Immature natural killer cell (primary cell): ENCODE measurements at regions not wholly inside any gene's neighbourhood (a gene's known extent, or its start where the extent isn't known, plus 50 kb on each side); places are given as distances from the start of the nearest gene placed in this dataset.
"Not testable (repeated sequence)": the region's sequence is repeated elsewhere in the genome, so short reads cannot be mapped to it uniquely, and the experiment has no call there.

ENCODE experiments used
- DNase-seq, 3 donors: peaks; one replicate each; pipeline ENCODE4 v3.0.0; 2022; ENCODE audit warnings: mixed read lengths in 1 of 3
- H3K27ac Mint-ChIP-seq, 6 donors: one replicate each; pipeline ENCODE4 v1.8.0; 2020; ENCODE audit warnings: mixed read lengths in 6 of 6, mild to moderate bottlenecking in 5 of 6, inconsistent platforms in 4 of 6, moderate library complexity in 3 of 6
- H3K27me3 Mint-ChIP-seq, 3 donors: one replicate each; pipeline ENCODE4 v1.8.0; 2020 to 2021; ENCODE audit warnings: low read depth in 3 of 3, mild to moderate bottlenecking in 3 of 3, mixed read lengths in 3 of 3, moderate library complexity in 3 of 3, inconsistent platforms in 1 of 3
- H3K36me3 Mint-ChIP-seq, 3 donors: one replicate each; pipeline ENCODE4 v1.8.0; 2020; ENCODE audit warnings: mixed read lengths in 3 of 3, inconsistent platforms in 2 of 3, mild to moderate bottlenecking in 2 of 3
- H3K4me1 Mint-ChIP-seq, 2 donors: one replicate each; pipeline ENCODE4 v1.8.0; 2020; ENCODE audit warnings: inconsistent platforms in 2 of 2, mild to moderate bottlenecking in 2 of 2, mixed read lengths in 2 of 2, moderate library complexity in 1 of 2
- H3K4me3 Mint-ChIP-seq, 5 donors: one replicate each; pipeline ENCODE4 v1.8.0; 2020; ENCODE audit warnings: mild to moderate bottlenecking in 5 of 5, mixed read lengths in 5 of 5, inconsistent platforms in 3 of 5, moderate library complexity in 3 of 5
- H3K9me3 Mint-ChIP-seq, 6 donors: one replicate each; pipeline ENCODE4 v1.8.0; 2020; ENCODE audit warnings: mild to moderate bottlenecking in 6 of 6, mixed read lengths in 6 of 6, inconsistent platforms in 4 of 6, moderate library complexity in 3 of 6

DNA sequence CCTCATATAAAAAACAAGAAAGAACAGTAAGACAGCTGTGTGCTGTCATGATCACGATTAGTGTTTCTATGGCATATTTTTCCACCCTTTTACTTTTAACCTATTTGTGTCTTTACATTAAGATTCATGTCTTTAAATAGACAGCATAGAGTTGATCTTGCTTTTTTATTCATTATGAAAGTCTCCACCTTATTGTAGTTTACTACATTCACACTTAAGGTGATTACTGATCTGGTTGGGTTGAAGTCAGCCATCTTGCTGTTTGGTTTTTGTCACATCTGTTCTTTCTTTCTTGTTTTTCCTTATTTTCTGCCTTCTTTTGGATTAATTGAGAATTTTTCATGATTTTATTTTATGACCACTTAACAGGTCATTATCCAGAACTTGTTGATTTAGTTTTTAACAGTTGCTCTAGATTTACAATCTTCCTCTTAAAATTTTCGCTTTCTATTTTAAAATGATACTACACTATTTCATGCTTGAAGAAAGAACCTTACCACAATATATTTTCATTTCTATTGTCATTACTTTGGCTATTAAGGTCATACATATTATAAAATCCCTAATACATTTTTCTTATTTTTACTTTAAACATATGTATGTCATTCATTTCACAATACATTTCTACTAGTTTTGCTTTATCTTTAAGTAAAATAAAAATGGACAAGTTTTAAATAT lies 292.5 kb downstream of the SH3GL2 start:
- H3K9me3 Mint-ChIP-seq, result peaks cover 0 to 27% (median 9%) of the 10 kb centered on the region in 6 donors
- H3K4me3 Mint-ChIP-seq, result no peak overlapping the region
- no peak for DNase-seq
- no peaks in the 10 kb centered on the region for H3K4me1 Mint-ChIP-seq
- H3K27ac Mint-ChIP-seq, result no peak overlapping the region
- no peaks in the 10 kb centered on the region for H3K27me3 Mint-ChIP-seq
- H3K36me3 Mint-ChIP-seq, result no peaks in the 10 kb centered on the region

DNA sequence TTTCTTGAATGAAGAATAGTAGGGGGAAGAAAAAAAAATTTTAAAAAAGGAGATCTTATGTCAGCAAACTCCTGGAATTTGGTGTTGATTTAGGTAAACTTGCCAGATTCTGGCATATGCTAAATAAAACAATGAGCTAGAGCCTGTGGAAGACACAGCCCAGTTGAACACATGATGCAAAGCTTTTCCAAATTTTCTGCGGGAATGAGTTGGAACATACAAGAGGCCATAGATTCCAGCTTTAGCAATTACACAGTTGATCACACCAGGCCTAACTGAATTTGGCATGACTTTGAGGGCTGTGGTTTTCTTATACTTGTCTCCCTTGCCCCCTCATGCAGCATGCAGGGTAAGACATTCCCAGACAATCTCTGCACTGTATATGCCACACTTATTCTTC lies 297.0 kb downstream of the SH3GL2 start:
- Mint-ChIP-seq H3K27me3 (peaks cover 0 to 5% (median 0%) of the 10 kb centered on the region in 3 donors), H3K4me3 (no peak overlapping the region), H3K4me1 (no peaks in the 10 kb centered on the region), H3K9me3 (peaks cover 0 to 20% (median 8%) of the 10 kb centered on the region in 6 donors), H3K36me3 (no peaks in the 10 kb centered on the region), H3K27ac (no peak overlapping the region)
- DNase-seq, result no peak

- no peak overlapping the region for H3K27ac Mint-ChIP-seq
- no peaks in the 10 kb centered on the region for H3K36me3 Mint-ChIP-seq
- DNase-seq, result no peak
- H3K4me3 Mint-ChIP-seq, result no peak overlapping the region
- H3K9me3 Mint-ChIP-seq, result peaks cover 0 to 20% (median 8%) of the 10 kb centered on the region in 6 donors
- no peaks in the 10 kb centered on the region for H3K4me1 Mint-ChIP-seq
- H3K27me3 Mint-ChIP-seq, result peaks cover 0 to 5% (median 0%) of the 10 kb centered on the region in 3 donors
Observed at GRCh38 chr9:17876687-17877086, 297.8 kb downstream of the SH3GL2 start.

DNA sequence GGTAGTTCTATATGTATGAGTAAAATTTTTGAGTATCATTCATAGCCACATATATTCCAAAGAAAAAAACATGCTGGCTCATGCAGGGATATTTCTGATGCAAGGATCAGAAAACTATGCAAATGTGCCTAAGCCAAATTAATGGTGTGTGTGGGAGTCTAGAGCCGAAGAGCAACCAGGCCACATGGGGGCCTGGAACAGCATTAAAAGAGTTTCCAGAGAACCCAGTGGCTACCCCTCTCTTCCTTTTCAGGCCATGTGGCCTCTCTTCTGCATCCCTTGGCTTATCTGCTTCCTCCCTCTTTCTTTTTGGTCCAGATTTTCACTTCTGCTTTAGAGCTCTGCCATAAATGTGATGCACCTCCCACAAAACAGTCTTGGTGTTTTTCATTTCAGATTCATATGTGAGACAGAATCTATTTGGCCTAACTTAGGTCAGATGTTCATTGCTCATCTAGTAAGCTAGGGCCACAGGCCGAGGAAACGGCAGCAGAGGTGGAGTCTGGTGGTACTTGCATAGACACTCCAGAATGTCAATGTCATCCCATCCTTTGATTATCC lies 300.0 kb downstream of the SH3GL2 start:
- peaks cover 1 to 17% (median 7%) of the 10 kb centered on the region in 6 donors for H3K9me3 Mint-ChIP-seq
- no peaks in the 10 kb centered on the region for H3K4me1 Mint-ChIP-seq
- no peak overlapping the region for H3K4me3 Mint-ChIP-seq
- H3K27me3 Mint-ChIP-seq, result peaks cover 0 to 5% (median 0%) of the 10 kb centered on the region in 3 donors
- H3K27ac Mint-ChIP-seq, result no peak overlapping the region
- no peak for DNase-seq
- no peaks in the 10 kb centered on the region for H3K36me3 Mint-ChIP-seq

- no peak for DNase-seq
- H3K36me3 Mint-ChIP-seq, result no peaks in the 10 kb centered on the region
- no peaks in the 10 kb centered on the region for H3K4me1 Mint-ChIP-seq
- H3K9me3 Mint-ChIP-seq, result peaks cover 1 to 13% (median 3%) of the 10 kb centered on the region in 6 donors
- H3K27me3 Mint-ChIP-seq, result peaks cover 0 to 5% (median 0%) of the 10 kb centered on the region in 3 donors
- no peak overlapping the region for H3K27ac Mint-ChIP-seq
- no peak overlapping the region for H3K4me3 Mint-ChIP-seq
Observed at GRCh38 chr9:17881371-17881770, 302.5 kb downstream of the SH3GL2 start.

GRCh38 chr9:17882688-17883594 lies 304.1 kb downstream of the SH3GL2 start:
- Mint-ChIP-seq H3K27me3 (peaks cover 0 to 5% (median 0%) of the 10 kb centered on the region in 3 donors), H3K9me3 (peaks cover 1 to 8% (median 4%) of the 10 kb centered on the region in 6 donors), H3K4me3 (no peak overlapping the region), H3K4me1 (no peaks in the 10 kb centered on the region), H3K36me3 (no peaks in the 10 kb centered on the region), H3K27ac (no peak overlapping the region)
- DNase-seq, result no peak

DNA sequence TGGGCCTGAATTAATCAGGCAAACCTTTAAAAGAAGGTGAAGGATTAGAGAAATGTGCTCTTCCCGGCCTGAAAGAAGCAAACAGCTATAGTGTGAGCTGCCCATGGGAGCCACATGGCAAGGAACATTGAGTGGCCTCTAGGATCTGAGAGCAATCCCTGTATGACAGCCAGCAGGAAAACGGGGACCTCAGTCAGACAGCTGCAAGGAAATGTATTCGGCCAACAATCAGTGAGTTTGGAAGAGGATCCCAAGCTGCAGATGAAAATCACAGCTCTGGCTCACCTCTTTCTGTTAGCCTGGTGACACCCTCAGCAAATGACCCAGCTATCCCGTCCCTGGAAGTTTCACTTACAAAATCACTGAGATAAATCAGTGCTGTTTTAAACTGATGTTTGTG lies 309.2 kb downstream of the SH3GL2 start:
- H3K27ac Mint-ChIP-seq, result no peak overlapping the region
- no peak overlapping the region for H3K4me3 Mint-ChIP-seq
- no peaks in the 10 kb centered on the region for H3K4me1 Mint-ChIP-seq
- no peaks in the 10 kb centered on the region for H3K36me3 Mint-ChIP-seq
- H3K27me3 Mint-ChIP-seq, result no peaks in the 10 kb centered on the region
- H3K9me3 Mint-ChIP-seq, result peaks cover 1 to 33% (median 8%) of the 10 kb centered on the region in 6 donors
- DNase-seq, result no peak

- H3K4me1 Mint-ChIP-seq, H3K27me3 Mint-ChIP-seq, H3K27ac Mint-ChIP-seq, H3K36me3 Mint-ChIP-seq, DNase-seq, H3K4me3 Mint-ChIP-seq: not testable (repeated sequence)
- peaks cover 1 to 33% (median 8%) of the 10 kb centered on the region in 6 donors for H3K9me3 Mint-ChIP-seq
Observed at GRCh38 chr9:17888964-17889363, 310.1 kb downstream of the SH3GL2 start.

- H3K27ac Mint-ChIP-seq, result no peak overlapping the region
- no peaks in the 10 kb centered on the region for H3K27me3 Mint-ChIP-seq
- no peaks in the 10 kb centered on the region for H3K36me3 Mint-ChIP-seq
- H3K4me1 Mint-ChIP-seq, result no peaks in the 10 kb centered on the region
- no peak overlapping the region for H3K4me3 Mint-ChIP-seq
- H3K9me3 Mint-ChIP-seq, result peaks cover 0 to 24% (median 2%) of the 10 kb centered on the region in 6 donors
- no peak for DNase-seq
Observed at GRCh38 chr9:17894501-17895160, 315.8 kb downstream of the SH3GL2 start.

DNA sequence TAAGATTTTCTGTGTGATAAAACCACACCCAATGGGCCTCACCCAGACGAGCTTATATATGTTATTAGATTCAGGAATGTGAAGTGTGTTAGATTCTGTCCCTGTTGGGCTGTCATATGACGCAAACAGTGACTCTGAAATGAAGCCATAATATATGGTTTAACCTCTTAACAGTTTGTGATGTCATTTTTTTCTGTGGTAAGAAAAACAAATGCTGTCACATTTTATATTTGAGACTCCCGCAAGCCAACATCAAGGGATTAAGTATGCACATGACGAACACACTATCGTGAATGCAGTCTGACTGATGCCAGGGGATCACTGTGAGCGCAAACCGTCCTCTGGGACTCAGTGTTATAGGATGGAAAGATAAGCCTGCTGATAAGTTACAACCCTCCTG lies 321.7 kb downstream of the SH3GL2 start:
- Mint-ChIP-seq H3K36me3 (no peaks in the 10 kb centered on the region), H3K27me3 (peaks cover 0 to 3% (median 3%) of the 10 kb centered on the region in 3 donors), H3K4me3 (no peak overlapping the region), H3K4me1 (no peaks in the 10 kb centered on the region), H3K27ac (no peak overlapping the region), H3K9me3 (peaks cover 0 to 24% (median 5%) of the 10 kb centered on the region in 6 donors)
- no peak for DNase-seq

- H3K9me3 Mint-ChIP-seq, result peaks cover 0 to 22% (median 5%) of the 10 kb centered on the region in 6 donors
Observed at GRCh38 chr9:17905366-17905765, 326.5 kb downstream of the SH3GL2 start.

DNA sequence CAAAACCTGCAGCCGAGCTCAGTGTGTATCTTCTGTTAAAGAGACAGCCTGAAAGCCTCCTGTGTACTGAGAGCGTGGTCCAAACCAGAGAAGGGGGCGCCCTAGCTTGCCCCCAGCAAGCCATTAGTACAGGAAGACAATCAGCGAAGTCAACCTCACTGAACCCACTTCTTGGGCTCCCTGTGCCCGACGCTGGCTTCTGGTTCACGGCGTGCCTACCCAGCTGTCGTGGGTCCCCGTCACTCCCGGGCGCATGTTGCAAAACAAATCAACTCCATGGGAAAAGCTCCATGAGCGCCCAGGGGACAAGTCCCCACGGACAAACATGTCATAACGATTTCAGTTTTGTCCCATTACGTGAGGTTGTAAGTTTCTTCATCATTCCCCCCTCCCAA lies 326.9 kb downstream of the SH3GL2 start:
- Mint-ChIP-seq H3K4me3 (no peak overlapping the region), H3K9me3 (peaks cover 0 to 22% (median 4%) of the 10 kb centered on the region in 6 donors), H3K27me3 (peaks cover 0 to 5% (median 3%) of the 10 kb centered on the region in 3 donors), H3K27ac (no peak overlapping the region), H3K4me1 (no peaks in the 10 kb centered on the region), H3K36me3 (peaks cover 0 to 4% (median 0%) of the 10 kb centered on the region in 3 donors)
- no peak for DNase-seq

More at GRCh38 chr9:17905366-17905765, 326.5 kb downstream of the SH3GL2 start:
- H3K27ac Mint-ChIP-seq, result no peak overlapping the region
- DNase-seq, result no peak
- peaks cover 0 to 5% (median 3%) of the 10 kb centered on the region in 3 donors for H3K27me3 Mint-ChIP-seq
- H3K4me1 Mint-ChIP-seq, result no peaks in the 10 kb centered on the region
- peaks cover 0 to 4% (median 0%) of the 10 kb centered on the region in 3 donors for H3K36me3 Mint-ChIP-seq
- H3K4me3 Mint-ChIP-seq, result no peak overlapping the region

DNA sequence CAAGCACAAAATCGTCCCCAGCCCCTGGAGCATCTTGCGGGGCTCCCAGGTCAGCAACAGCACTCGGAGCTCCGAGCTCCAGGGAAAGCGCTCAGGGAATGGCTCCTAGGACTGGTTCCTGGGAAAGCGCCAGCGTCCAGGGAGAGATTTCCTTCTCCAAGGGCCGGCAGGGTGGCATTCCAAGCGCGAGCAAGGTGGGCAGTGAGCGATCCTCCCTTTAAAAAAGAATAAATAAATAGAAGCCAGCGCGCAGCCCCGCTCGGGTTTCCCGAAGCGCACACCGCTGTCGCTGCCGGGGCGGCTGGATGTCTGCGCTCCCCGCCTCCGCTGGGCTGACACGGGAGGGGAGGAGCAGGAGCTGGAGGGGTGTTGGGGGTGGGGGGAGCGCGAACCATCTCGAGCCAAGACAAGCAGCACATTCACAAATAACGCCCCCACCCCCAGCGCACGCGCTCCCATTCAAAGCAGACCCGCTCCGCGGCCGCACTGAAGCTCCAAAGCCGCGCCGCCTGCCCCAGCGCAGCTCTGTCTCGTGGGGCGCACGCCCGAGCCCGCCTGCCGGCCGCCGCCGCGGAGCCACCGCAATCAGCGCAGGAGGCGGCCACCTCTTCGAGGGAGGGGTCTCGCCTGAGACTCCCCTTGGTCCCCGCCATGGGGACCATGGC lies 327.4 kb downstream of the SH3GL2 start:
- H3K27me3 Mint-ChIP-seq, result peaks cover 0 to 5% (median 3%) of the 10 kb centered on the region in 3 donors
- DNase-seq, result no peak
- H3K36me3 Mint-ChIP-seq, result peaks cover 0 to 4% (median 0%) of the 10 kb centered on the region in 3 donors
- no peaks in the 10 kb centered on the region for H3K4me1 Mint-ChIP-seq
- H3K27ac Mint-ChIP-seq, result no peak overlapping the region
- no peak overlapping the region for H3K4me3 Mint-ChIP-seq
- H3K9me3 Mint-ChIP-seq, result peaks cover 0 to 22% (median 4%) of the 10 kb centered on the region in 6 donors
